Body of pancreas (tissue), 4 donors: ENCODE measurements at regions not wholly inside any gene's neighbourhood (a gene's known extent, or its start where the extent isn't known, plus 50 kb on each side); places are given as distances from the start of the nearest gene placed in this dataset.
A peak's percentile ranks its signal among the peaks of the same experiment; 100 is the strongest.

Experiments used
- ATAC-seq: fragments of 150-250 bp; one replicate; pipeline ENCODE4 v1.9.1; 2016
- DNase-seq, 4 donors: peaks; one replicate each; pipeline ENCODE4 v3.0.0-alpha.2; 2019
- H3K27ac ChIP-seq, 4 donors: fragments of 200-600 bp; sonication (generic); 1 replicate in 3 of 4; 2 replicates in 1 of 4; pipeline versions ENCODE4 v1.5.1 to v1.6.1; 2016 to 2019; ENCODE audit warnings: mild to moderate bottlenecking in 1 of 4, mixed read lengths in 1 of 4, moderate library complexity in 1 of 4
- H3K27me3 ChIP-seq, 2 donors: fragments of 200-600 bp; sonication (generic); one replicate each; pipeline ENCODE4 v1.6.0; 2016; ENCODE audit warnings: mild to moderate bottlenecking in 1 of 2
- H3K36me3 ChIP-seq, 2 donors: fragments of 200-600 bp; sonication (generic); replicated peaks in 1 of 2; 2 replicates each; pipeline ENCODE4 v1.5.1; 2016; ENCODE audit warnings: low read depth in 2 of 2; ENCODE audit not compliant: insufficient read depth in 1 of 2
- H3K4me1 ChIP-seq: fragments of 200-600 bp; sonication (generic); one replicate; pipeline ENCODE4 v1.6.0; 2016
- H3K4me3 ChIP-seq, 2 donors: fragments of 200-600 bp; sonication (generic); 1 replicate in 1 of 2; 2 replicates in 1 of 2; pipeline ENCODE4 v1.5.1; 2016 to 2019
- H3K9me3 ChIP-seq, 3 donors: fragments of 200-600 bp; sonication (generic); 1 replicate in 2 of 3; 2 replicates in 1 of 3; pipeline ENCODE4 v1.5.1; 2016
- POLR2A ChIP-seq, 3 donors: fragments of 450-650 bp; IDR thresholded peaks; one replicate each; pipeline ENCODE4 v1.6.1; 2016; ENCODE audit warnings: antibody characterized with exemption in 3 of 3, mild to moderate bottlenecking in 2 of 3
- WGBS, 2 donors: methylation state at CpG; one replicate each; pipeline ENCODE4 v1.1.5; 2017; 5-methylcytosine and 5-hydroxymethylcytosine counted together
- intact Hi-C: fragments of 100-400 bp; cut with DNase I; formaldehyde crosslinking; loops from one replicate; pipeline ENCODE4 v1.15.1; 2023
- TF ChIP-seq, protein P1 (sequence below), 7 experiments: fragments of 450-650 bp in 4 of 7; fragments of 200-600 bp in 3 of 7; sonication (generic) in 3 of 7; IDR thresholded peaks; one replicate each; pipeline ENCODE4 v1.5.1; 2016 to 2019; ENCODE audit warnings: antibody characterized with exemption in 7 of 7

GRCh38 chr2:52919673-52920072, 847.9 kb upstream of the CHAC2 start:
- TF ChIP-seq, protein P1, sequence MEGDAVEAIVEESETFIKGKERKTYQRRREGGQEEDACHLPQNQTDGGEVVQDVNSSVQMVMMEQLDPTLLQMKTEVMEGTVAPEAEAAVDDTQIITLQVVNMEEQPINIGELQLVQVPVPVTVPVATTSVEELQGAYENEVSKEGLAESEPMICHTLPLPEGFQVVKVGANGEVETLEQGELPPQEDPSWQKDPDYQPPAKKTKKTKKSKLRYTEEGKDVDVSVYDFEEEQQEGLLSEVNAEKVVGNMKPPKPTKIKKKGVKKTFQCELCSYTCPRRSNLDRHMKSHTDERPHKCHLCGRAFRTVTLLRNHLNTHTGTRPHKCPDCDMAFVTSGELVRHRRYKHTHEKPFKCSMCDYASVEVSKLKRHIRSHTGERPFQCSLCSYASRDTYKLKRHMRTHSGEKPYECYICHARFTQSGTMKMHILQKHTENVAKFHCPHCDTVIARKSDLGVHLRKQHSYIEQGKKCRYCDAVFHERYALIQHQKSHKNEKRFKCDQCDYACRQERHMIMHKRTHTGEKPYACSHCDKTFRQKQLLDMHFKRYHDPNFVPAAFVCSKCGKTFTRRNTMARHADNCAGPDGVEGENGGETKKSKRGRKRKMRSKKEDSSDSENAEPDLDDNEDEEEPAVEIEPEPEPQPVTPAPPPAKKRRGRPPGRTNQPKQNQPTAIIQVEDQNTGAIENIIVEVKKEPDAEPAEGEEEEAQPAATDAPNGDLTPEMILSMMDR (IDR thresholded peaks at IDR 0.05) = no peak
- no peak for TF ChIP-seq POLR2A (IDR thresholded peaks at IDR 0.05)
- intact Hi-C loops = no loop called here
- 37 to 43% methylated on average over 4 of the region's 4 CpGs for WGBS, 2 donors

DNA sequence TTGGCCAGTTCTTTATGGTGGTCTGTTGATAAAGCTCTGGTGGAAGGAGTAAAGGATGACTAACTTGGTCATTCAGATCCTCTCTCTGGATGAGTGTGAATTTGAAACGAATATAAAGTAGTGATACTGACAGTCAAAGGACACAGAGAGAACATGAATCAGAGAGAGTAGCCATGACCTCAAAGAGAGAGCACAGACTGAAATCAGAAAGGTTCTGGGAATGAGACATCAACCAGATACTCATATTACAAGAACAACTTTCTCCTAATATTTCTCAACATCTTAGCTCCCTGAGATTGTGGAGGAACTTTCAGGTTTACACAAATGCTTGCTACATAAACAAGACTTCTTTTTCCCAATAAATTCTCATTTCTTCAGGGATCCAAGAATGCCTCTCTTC, 849.1 kb upstream of the CHAC2 start:
- Histone ChIP-seq H3K4me3 (no peak overlapping the region), H3K27me3 (no peaks in the 10 kb centered on the region), H3K27ac (peak overlapping the region in 1 of 4 donors; percentile 1), H3K36me3 (no peaks in the 10 kb centered on the region), H3K4me1 (peaks cover 24% of the 10 kb centered on the region), H3K9me3 (no peaks in the 10 kb centered on the region)
- no peak for DNase-seq
- WGBS, 2 donors = 64 to 71% methylated on average over 1 of the region's 1 CpG
- TF ChIP-seq, protein P1 (IDR thresholded peaks at IDR 0.05) = no peak
- TF ChIP-seq POLR2A (IDR thresholded peaks at IDR 0.05) = no peak
- ATAC-seq = no peak
- intact Hi-C loops = no loop called here

More at GRCh38 chr2:52919673-52920072, 847.9 kb upstream of the CHAC2 start:
- H3K9me3 ChIP-seq = no peaks in the 10 kb centered on the region
- H3K4me1 ChIP-seq = peaks cover 24% of the 10 kb centered on the region
- ATAC-seq = peak; percentile 80
- H3K27ac ChIP-seq = peak overlapping the region in 2 of 4 donors; percentile 1 to 61
- H3K27me3 ChIP-seq = no peaks in the 10 kb centered on the region
- no peaks in the 10 kb centered on the region for H3K36me3 ChIP-seq
- DNase-seq = peak in 2 of 4 donors; percentile 8 to 16
- H3K4me3 ChIP-seq = no peak overlapping the region

- intact Hi-C loops = no loop called here
- Histone ChIP-seq H3K27me3 (no peaks in the 10 kb centered on the region), H3K4me1 (peaks cover 24% of the 10 kb centered on the region), H3K36me3 (no peaks in the 10 kb centered on the region), H3K9me3 (no peaks in the 10 kb centered on the region), H3K27ac (no peak overlapping the region), H3K4me3 (no peak overlapping the region)
- 27 to 28% methylated on average over 3 of the region's 3 CpGs for WGBS, 2 donors
- TF ChIP-seq, protein P1 (IDR thresholded peaks at IDR 0.05) = no peak
- no peak for TF ChIP-seq POLR2A (IDR thresholded peaks at IDR 0.05)
- ATAC-seq (peak; percentile 52), DNase-seq (no peak)
These were observed 850.6 kb upstream of the CHAC2 start for GRCh38 chr2:52916981-52917380.

GRCh38 chr2:52904355-52904891, 863.2 kb upstream of the CHAC2 start:
- DNase-seq (no peak), ATAC-seq (no peak)
- Histone ChIP-seq H3K4me1 (no peaks in the 10 kb centered on the region), H3K36me3 (no peaks in the 10 kb centered on the region), H3K4me3 (no peak overlapping the region), H3K9me3 (no peaks in the 10 kb centered on the region), H3K27ac (no peak overlapping the region), H3K27me3 (no peaks in the 10 kb centered on the region)
- whole genome bisulfite sequencing, 2 donors = 30 to 31% methylated on average over 1 of the region's 1 CpG
- intact Hi-C loops = no loop called here
- TF ChIP-seq, protein P1 (IDR thresholded peaks at IDR 0.05) = no peak
- TF ChIP-seq POLR2A (IDR thresholded peaks at IDR 0.05) = no peak

GRCh38 chr2:52897511-52898044, 870.0 kb upstream of the CHAC2 start:
- no peaks in the 10 kb centered on the region for H3K4me1 ChIP-seq
- WGBS, 2 donors = 87 to 94% methylated on average over 2 of the region's 2 CpGs
- H3K27me3 ChIP-seq = no peaks in the 10 kb centered on the region
- no peak overlapping the region for H3K4me3 ChIP-seq
- ATAC-seq = no peak
- no peak for TF ChIP-seq POLR2A (IDR thresholded peaks at IDR 0.05)
- TF ChIP-seq, protein P1 (IDR thresholded peaks at IDR 0.05) = no peak
- H3K9me3 ChIP-seq = peaks cover 0 to 6% (median 0%) of the 10 kb centered on the region in 3 donors
- H3K27ac ChIP-seq = no peak overlapping the region
- intact Hi-C loops = no loop called here
- no peak for DNase-seq
- H3K36me3 ChIP-seq = no peaks in the 10 kb centered on the region
